ENCODE measurements at regions not wholly inside any gene's neighbourhood (a gene's known extent, or its start where the extent isn't known, plus 50 kb on each side); places are given as distances from the start of the nearest gene placed in this dataset.

DNA sequence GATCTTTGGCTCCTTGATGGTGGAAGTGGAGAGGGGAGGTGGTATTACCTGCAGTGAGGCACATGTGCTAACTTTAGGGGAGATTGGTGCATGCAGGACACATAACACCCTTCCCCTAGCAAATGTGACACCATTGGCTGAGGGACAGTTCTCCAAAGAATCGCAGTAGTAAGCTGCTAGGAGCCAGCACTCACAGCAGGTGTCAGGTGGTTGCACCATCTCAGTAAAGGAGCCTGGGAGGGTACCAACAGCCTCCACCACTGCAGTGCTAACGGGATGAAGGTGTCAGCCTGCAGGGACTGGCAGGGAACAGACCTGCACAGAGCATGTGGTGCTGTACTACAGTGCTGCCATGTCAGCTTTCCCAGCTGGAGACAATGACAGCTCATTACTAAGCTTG is 127.3 kb upstream of the PIEZO2 start:
- POLR2A ChIA-PET = no interaction called here
- H3K4me3 ChIP-seq (ENCODE audit: low read length) = no peak overlapping the region
- Mint-ChIP-seq H3K27me3 (no peaks in the 10 kb centered on the region), H3K36me3 (ENCODE audit: low read depth) (no peaks in the 10 kb centered on the region), H3K27ac (no peak overlapping the region), H3K9me3 (no peaks in the 10 kb centered on the region), H3K4me1 (ENCODE audit: low read depth) (no peaks in the 10 kb centered on the region), H3K4me3 (no peak overlapping the region)
- ATAC-seq (ENCODE audit: poor library complexity) (no peak), DNase-seq (no peak)
- CTCF ChIA-PET = no interaction called here
- TF ChIP-seq, protein P1, sequence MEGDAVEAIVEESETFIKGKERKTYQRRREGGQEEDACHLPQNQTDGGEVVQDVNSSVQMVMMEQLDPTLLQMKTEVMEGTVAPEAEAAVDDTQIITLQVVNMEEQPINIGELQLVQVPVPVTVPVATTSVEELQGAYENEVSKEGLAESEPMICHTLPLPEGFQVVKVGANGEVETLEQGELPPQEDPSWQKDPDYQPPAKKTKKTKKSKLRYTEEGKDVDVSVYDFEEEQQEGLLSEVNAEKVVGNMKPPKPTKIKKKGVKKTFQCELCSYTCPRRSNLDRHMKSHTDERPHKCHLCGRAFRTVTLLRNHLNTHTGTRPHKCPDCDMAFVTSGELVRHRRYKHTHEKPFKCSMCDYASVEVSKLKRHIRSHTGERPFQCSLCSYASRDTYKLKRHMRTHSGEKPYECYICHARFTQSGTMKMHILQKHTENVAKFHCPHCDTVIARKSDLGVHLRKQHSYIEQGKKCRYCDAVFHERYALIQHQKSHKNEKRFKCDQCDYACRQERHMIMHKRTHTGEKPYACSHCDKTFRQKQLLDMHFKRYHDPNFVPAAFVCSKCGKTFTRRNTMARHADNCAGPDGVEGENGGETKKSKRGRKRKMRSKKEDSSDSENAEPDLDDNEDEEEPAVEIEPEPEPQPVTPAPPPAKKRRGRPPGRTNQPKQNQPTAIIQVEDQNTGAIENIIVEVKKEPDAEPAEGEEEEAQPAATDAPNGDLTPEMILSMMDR (IDR thresholded peaks at IDR 0.05) = no peak
- no peaks in the 10 kb centered on the region for H3K36me3 ChIP-seq (ENCODE audit: insufficient read depth, low read length)
- no peaks in the 10 kb centered on the region for H3K27me3 ChIP-seq (ENCODE audit: control insufficient read depth in 1 of 2, insufficient read depth in 2 of 2, low read length in 2 of 2)
- intact Hi-C loops (cut with DNase I, micrococcal nuclease) = no loop called here
- H3K4me1 ChIP-seq (ENCODE audit: insufficient read depth, low read length) = no peaks in the 10 kb centered on the region
- no peaks in the 10 kb centered on the region for H3K9me3 ChIP-seq (ENCODE audit: control insufficient read depth in 1 of 2, insufficient read depth in 1 of 2, low read length in 2 of 2)
- H3K27ac ChIP-seq (ENCODE audit: low read depth in 1 of 2, low read length in 2 of 2) = no peak overlapping the region

DNA sequence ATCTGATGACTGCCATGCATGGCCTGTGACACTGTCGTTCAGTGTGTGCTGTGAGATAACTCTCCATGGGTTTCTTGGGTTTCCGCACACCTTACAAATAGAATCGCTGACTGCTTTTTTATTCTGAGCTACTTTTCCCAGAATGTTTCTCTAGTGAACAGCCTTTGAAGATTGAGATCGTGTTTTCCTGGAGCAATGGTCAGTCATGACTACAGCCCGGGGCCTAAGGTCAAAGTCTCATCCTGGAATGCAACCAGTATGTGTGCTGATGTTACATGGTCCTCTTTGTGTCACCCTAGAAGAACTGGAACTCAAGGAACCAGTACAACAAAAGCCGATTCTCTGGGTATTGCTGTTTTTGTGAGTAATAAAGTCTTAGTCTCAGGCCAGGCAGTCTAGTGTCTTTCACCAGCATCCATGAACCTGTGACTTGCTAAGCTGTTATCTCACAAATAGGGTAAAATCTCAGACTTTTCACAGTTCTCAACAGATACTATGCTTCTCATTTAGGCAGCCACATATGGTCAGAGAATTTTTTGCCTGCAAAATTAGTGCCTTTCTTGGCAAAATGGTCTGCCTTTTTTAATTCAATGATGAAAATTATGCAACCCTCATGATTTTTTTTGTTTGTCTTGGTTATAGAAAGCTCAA is 124.9 kb upstream of the PIEZO2 start:
- no peaks in the 10 kb centered on the region for H3K27me3 ChIP-seq (ENCODE audit: control insufficient read depth in 1 of 2, insufficient read depth in 2 of 2, low read length in 2 of 2)
- POLR2A ChIA-PET = no interaction called here
- DNase-seq (no peak), ATAC-seq (ENCODE audit: poor library complexity) (no peak)
- H3K27ac ChIP-seq (ENCODE audit: low read depth in 1 of 2, low read length in 2 of 2) = no peak overlapping the region
- Mint-ChIP-seq H3K9me3 (no peaks in the 10 kb centered on the region), H3K27me3 (no peaks in the 10 kb centered on the region), H3K4me1 (ENCODE audit: low read depth) (no peaks in the 10 kb centered on the region), H3K36me3 (ENCODE audit: low read depth) (no peaks in the 10 kb centered on the region), H3K27ac (no peak overlapping the region), H3K4me3 (no peak overlapping the region)
- H3K9me3 ChIP-seq (ENCODE audit: control insufficient read depth in 1 of 2, insufficient read depth in 1 of 2, low read length in 2 of 2) = no peaks in the 10 kb centered on the region
- no peaks in the 10 kb centered on the region for H3K36me3 ChIP-seq (ENCODE audit: insufficient read depth, low read length)
- TF ChIP-seq, protein P1 (IDR thresholded peaks at IDR 0.05) = no peak
- CTCF ChIA-PET = no interaction called here
- H3K4me1 ChIP-seq (ENCODE audit: insufficient read depth, low read length) = no peaks in the 10 kb centered on the region
- H3K4me3 ChIP-seq (ENCODE audit: low read length) = no peak overlapping the region
- intact Hi-C loops (cut with DNase I, micrococcal nuclease) = no loop called here

DNA sequence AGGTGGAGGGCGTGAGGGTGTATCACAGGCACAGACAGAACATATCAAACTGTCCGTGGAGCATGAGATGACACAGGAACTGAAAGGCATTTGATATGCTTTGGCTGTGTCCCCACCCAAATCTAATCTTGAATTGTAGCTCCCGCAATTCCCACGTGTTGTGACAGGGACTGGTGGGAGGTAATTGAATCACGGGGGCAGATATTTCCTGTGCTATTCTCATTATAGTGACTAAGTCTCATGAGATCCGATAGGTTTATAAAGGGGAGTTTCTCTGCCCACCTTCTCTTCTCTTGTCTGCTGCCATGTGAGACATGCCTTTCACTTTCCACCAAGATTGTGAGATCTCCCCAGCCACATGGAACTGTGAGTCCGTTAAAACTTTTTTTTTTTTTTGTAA is 123.1 kb upstream of the PIEZO2 start:
- intact Hi-C loops (cut with DNase I, micrococcal nuclease) = no loop called here
- TF ChIP-seq, protein P1 (IDR thresholded peaks at IDR 0.05) = no peak
- ATAC-seq (ENCODE audit: poor library complexity) (no peak), DNase-seq (no peak)
- H3K4me3 Mint-ChIP-seq = no peak overlapping the region
- Histone ChIP-seq H3K4me1 (ENCODE audit: insufficient read depth, low read length) (no peaks in the 10 kb centered on the region), H3K36me3 (ENCODE audit: insufficient read depth, low read length) (no peaks in the 10 kb centered on the region), H3K27me3 (ENCODE audit: control insufficient read depth in 1 of 2, insufficient read depth in 2 of 2, low read length in 2 of 2) (no peaks in the 10 kb centered on the region), H3K4me3 (ENCODE audit: low read length) (no peak overlapping the region), H3K27ac (ENCODE audit: low read depth in 1 of 2, low read length in 2 of 2) (no peak overlapping the region), H3K9me3 (ENCODE audit: control insufficient read depth in 1 of 2, insufficient read depth in 1 of 2, low read length in 2 of 2) (no peaks in the 10 kb centered on the region)
- H3K36me3 Mint-ChIP-seq (ENCODE audit: low read depth) = no peaks in the 10 kb centered on the region
- no peaks in the 10 kb centered on the region for H3K27me3 Mint-ChIP-seq
- no peaks in the 10 kb centered on the region for H3K9me3 Mint-ChIP-seq
- no peaks in the 10 kb centered on the region for H3K4me1 Mint-ChIP-seq (ENCODE audit: low read depth)
- no peak overlapping the region for H3K27ac Mint-ChIP-seq
- CTCF ChIA-PET = no interaction called here
- POLR2A ChIA-PET = no interaction called here
